Liver (tissue), 9 donors: ENCODE measurements at regions not wholly inside any gene's neighbourhood (a gene's known extent, or its start where the extent isn't known, plus 50 kb on each side); places are given as distances from the start of the nearest gene placed in this dataset. TPM values are rescaled to one million over a fixed set of nuclear protein-coding genes. Genes with fewer than 3 reads are reported as not detected.
A peak's percentile ranks its signal among the peaks of the same experiment; 100 is the strongest.
"Not testable (repeated sequence)": the region's sequence is repeated elsewhere in the genome, so short reads cannot be mapped to it uniquely, and the experiment has no call there.

ENCODE experiments used
- DNase-seq: peaks from one replicate; pipeline ENCODE4 v3.0.0-alpha.2; 2017; ENCODE audit warnings: low spot score
- H3K27ac ChIP-seq, 2 donors: one replicate each; pipeline ENCODE4 v1.7.0; 2013; ENCODE audit warnings: inconsistent platforms in 2 of 2, low read length in 2 of 2, control low read depth in 1 of 2, low read depth in 1 of 2, mild to moderate bottlenecking in 1 of 2
- H3K27me3 ChIP-seq, 4 donors: one replicate each; pipeline versions ENCODE4 v1.6.1 to v1.7.0; 2013; ENCODE audit warnings: low read length in 3 of 4, inconsistent platforms in 1 of 4, mild to moderate bottlenecking in 1 of 4, moderate library complexity in 1 of 4; ENCODE audit not compliant: control insufficient read depth in 4 of 4, insufficient read depth in 4 of 4
- H3K36me3 ChIP-seq, 4 donors: one replicate each; pipeline versions ENCODE4 v1.6.1 to v1.7.0; 2013; ENCODE audit warnings: low read length in 3 of 4, mild to moderate bottlenecking in 3 of 4, low read depth in 1 of 4, moderate library complexity in 1 of 4; ENCODE audit not compliant: control insufficient read depth in 4 of 4, insufficient read depth in 3 of 4
- H3K4me1 ChIP-seq, 4 donors: one replicate each; pipeline versions ENCODE4 v1.6.1 to v1.7.0; 2013; ENCODE audit warnings: low read length in 3 of 4, mild to moderate bottlenecking in 3 of 4, moderate library complexity in 1 of 4; ENCODE audit not compliant: control insufficient read depth in 4 of 4, insufficient read depth in 4 of 4
- H3K4me3 ChIP-seq, 3 donors: one replicate each; pipeline versions ENCODE4 v1.6.1 to v1.7.0; 2013; ENCODE audit warnings: low read length in 3 of 3, control low read depth in 1 of 3, low read depth in 1 of 3, mild to moderate bottlenecking in 1 of 3
- H3K9ac ChIP-seq, 2 donors: one replicate each; pipeline ENCODE4 v1.7.0; 2013; ENCODE audit warnings: low read length in 2 of 2, mild to moderate bottlenecking in 2 of 2, moderate library complexity in 2 of 2, control low read depth in 1 of 2, low read depth in 1 of 2
- H3K9me3 ChIP-seq, 4 donors: one replicate each; pipeline versions ENCODE4 v1.6.1 to v1.7.0; 2013; ENCODE audit warnings: low read length in 3 of 4; ENCODE audit not compliant: control insufficient read depth in 4 of 4
- EGR1 ChIP-seq, 2 donors: IDR thresholded peaks; 2 replicates each; pipeline ENCODE4 v1.6.1; 2016 to 2018; ENCODE audit warnings: antibody characterized with exemption in 2 of 2, low read depth in 2 of 2
- FOXA2 ChIP-seq: IDR thresholded peaks from 2 replicates; pipeline ENCODE4 v1.6.1; 2016; ENCODE audit warnings: antibody characterized with exemption
- GABPA ChIP-seq, 2 donors: IDR thresholded peaks in 1 of 2; conservative IDR thresholded peaks in 1 of 2; 2 replicates each; pipeline ENCODE4 v1.6.1; 2016; ENCODE audit warnings: antibody characterized with exemption in 2 of 2, mild to moderate bottlenecking in 1 of 2, moderate library complexity in 1 of 2
- HNF4G ChIP-seq: IDR thresholded peaks from 2 replicates; pipeline ENCODE4 v1.6.1; 2016; ENCODE audit warnings: antibody characterized with exemption
- JUND ChIP-seq, 2 donors: IDR thresholded peaks; 2 replicates each; pipeline ENCODE4 v1.6.1; 2016; ENCODE audit warnings: antibody characterized with exemption in 2 of 2
- MAX ChIP-seq: IDR thresholded peaks from 2 replicates; pipeline ENCODE4 v1.6.1; 2016; ENCODE audit warnings: antibody characterized with exemption
- NR2F2 ChIP-seq: IDR thresholded peaks from 2 replicates; pipeline ENCODE4 v1.6.1; 2016; ENCODE audit warnings: antibody characterized with exemption
- RAD21 ChIP-seq, 2 donors: IDR thresholded peaks; 2 replicates each; pipeline ENCODE4 v1.6.1; 2016; ENCODE audit warnings: antibody characterized with exemption in 2 of 2, mild to moderate bottlenecking in 2 of 2
- TAF1 ChIP-seq: conservative IDR thresholded peaks from 2 replicates; pipeline ENCODE4 v1.6.1; 2016; ENCODE audit warnings: antibody characterized with exemption, mild to moderate bottlenecking
- WGBS: extraction: QIAGEN DNeasy Blood & Tissue Kit; methylation state at CpG from one replicate; pipeline ENCODE4 v1.1.7; 2013; 5-methylcytosine and 5-hydroxymethylcytosine counted together
- small RNA-seq: library from RNA; depleted of rRNA; stranded (forward); fragments of <200 nt; gene quantifications from one replicate; pipeline ENCODE3, GENCODE V24; 2014
- TF ChIP-seq, protein P1 (sequence below): fragments of 150-350 bp; IDR thresholded peaks from 2 replicates; pipeline ENCODE4 v1.5.1; 2017; ENCODE audit warnings: improper control_type of control experiment, low read depth, low read length; ENCODE audit not compliant: missing input control
- donor health status: healthy.
- donor health status: healthy.
- donor health status: healthy.
- donor health status: healthy.
- donor health status: healthy.

- H3K27ac ChIP-seq: peak overlapping the region; percentile 76 to 84
- peak; percentile 84 for DNase-seq
- H3K4me3 ChIP-seq: peak overlapping the region; percentile 63 to 96 (median 81)
- H3K27me3 ChIP-seq: peaks cover 0 to 8% (median 2%) of the 10 kb centered on the region in 4 donors
- under 1% methylated on average over 43 of the region's 43 CpGs for WGBS
- H3K36me3 ChIP-seq: no peaks in the 10 kb centered on the region
- H3K9me3 ChIP-seq: no peaks in the 10 kb centered on the region
- peaks cover 0 to 14% (median 11%) of the 10 kb centered on the region in 4 donors for H3K4me1 ChIP-seq
- TF ChIP-seq FOXA2 (no peak), TAF1 (no peak), JUND (IDR thresholded peaks at IDR 0.05) (no peak), GABPA (IDR thresholded peaks at IDR 0.05 in 1 of 2, conservative IDR thresholded peaks at IDR 0.05 in 1 of 2) (no peak), MAX (no peak), RAD21 (IDR thresholded peaks at IDR 0.05) (peak; percentile 28 to 66)
- TF ChIP-seq, protein P1, sequence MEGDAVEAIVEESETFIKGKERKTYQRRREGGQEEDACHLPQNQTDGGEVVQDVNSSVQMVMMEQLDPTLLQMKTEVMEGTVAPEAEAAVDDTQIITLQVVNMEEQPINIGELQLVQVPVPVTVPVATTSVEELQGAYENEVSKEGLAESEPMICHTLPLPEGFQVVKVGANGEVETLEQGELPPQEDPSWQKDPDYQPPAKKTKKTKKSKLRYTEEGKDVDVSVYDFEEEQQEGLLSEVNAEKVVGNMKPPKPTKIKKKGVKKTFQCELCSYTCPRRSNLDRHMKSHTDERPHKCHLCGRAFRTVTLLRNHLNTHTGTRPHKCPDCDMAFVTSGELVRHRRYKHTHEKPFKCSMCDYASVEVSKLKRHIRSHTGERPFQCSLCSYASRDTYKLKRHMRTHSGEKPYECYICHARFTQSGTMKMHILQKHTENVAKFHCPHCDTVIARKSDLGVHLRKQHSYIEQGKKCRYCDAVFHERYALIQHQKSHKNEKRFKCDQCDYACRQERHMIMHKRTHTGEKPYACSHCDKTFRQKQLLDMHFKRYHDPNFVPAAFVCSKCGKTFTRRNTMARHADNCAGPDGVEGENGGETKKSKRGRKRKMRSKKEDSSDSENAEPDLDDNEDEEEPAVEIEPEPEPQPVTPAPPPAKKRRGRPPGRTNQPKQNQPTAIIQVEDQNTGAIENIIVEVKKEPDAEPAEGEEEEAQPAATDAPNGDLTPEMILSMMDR: peak; percentile 42
- H3K9ac ChIP-seq: peak overlapping the region; percentile 79 to 85
Observed at GRCh38 chr6:28838634-28839442, 84.9 kb downstream of the TRIM27 start.

GRCh38 chr6:28839443-28840120 lies 84.2 kb downstream of the TRIM27 start:
- TF ChIP-seq NR2F2: no peak
- no peak for TF ChIP-seq TAF1
- no peak for TF ChIP-seq EGR1 (IDR thresholded peaks at IDR 0.05; ENCODE audit: low read depth in 2 of 2)
- TF ChIP-seq HNF4G: no peak
- TF ChIP-seq RAD21 (IDR thresholded peaks at IDR 0.05): no peak
- TF ChIP-seq FOXA2: no peak
- TF ChIP-seq JUND (IDR thresholded peaks at IDR 0.05): no peak
- Histone ChIP-seq H3K4me3 (peak overlapping the region; percentile 63 to 96 (median 81)), H3K9me3 (no peaks in the 10 kb centered on the region), H3K4me1 (peaks cover 0 to 14% (median 11%) of the 10 kb centered on the region in 4 donors), H3K27me3 (peaks cover 0 to 4% (median 2%) of the 10 kb centered on the region in 4 donors), H3K36me3 (no peaks in the 10 kb centered on the region), H3K27ac (no peak overlapping the region), H3K9ac (no peak overlapping the region)
- 19% methylated on average over 9 of the region's 9 CpGs for WGBS
- DNase-seq: no peak

DNA sequence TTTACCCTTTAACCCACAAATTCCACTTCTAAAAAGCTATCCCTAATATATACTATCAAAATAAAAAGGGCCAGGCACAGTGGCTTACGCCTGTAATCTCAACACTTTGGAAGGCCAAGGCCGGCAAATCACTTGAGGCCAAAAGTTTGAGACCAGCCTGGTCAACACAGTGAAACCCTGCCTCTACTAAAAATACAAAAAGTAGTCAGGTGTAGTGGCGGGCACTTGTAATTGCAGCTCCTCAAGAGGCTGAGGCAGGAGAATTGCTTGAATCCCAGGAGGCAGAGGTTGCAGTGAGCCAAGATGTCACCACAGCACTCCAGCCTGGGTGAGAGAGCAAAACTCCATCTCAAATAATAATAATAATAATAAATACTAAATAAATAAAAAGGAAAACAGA lies 82.5 kb downstream of the TRIM27 start:
- Histone ChIP-seq H3K4me1 (peaks cover 0 to 14% (median 11%) of the 10 kb centered on the region in 4 donors), H3K36me3 (no peaks in the 10 kb centered on the region), H3K9ac (no peak overlapping the region), H3K9me3 (no peaks in the 10 kb centered on the region), H3K27me3 (peaks cover 0 to 4% (median 2%) of the 10 kb centered on the region in 4 donors), H3K27ac (no peak overlapping the region), H3K4me3 (no peak overlapping the region)
- DNase-seq: no peak
- TF ChIP-seq JUND (IDR thresholded peaks at IDR 0.05): no peak
- 66% methylated on average over 3 of the region's 3 CpGs for WGBS

DNA sequence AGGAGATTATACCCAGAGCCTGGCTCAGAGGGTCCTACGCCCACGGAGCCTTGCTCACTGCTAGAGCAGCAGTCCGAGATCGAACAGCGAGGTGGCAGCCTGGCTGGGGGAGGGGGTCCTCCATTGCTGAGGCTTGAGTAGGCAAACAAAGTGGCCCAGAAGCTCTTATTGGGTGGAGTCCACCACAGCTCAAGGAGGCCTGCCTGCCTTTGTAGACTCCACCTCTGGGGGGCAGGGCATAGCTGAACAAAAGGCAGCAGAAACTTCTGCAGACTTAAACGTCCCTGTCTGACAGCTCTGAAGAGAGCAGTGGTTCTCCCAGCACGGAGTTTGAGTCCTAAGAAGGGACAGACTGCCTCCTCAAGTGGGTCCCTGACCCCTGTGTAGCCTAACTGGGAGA lies 75.0 kb downstream of the TRIM27 start:
- not testable (repeated sequence) for H3K9ac ChIP-seq, H3K9me3 ChIP-seq, H3K27me3 ChIP-seq, H3K4me1 ChIP-seq, H3K36me3 ChIP-seq, H3K4me3 ChIP-seq, DNase-seq, H3K27ac ChIP-seq
- 66% methylated on average over 7 of the region's 7 CpGs for WGBS

Small RNA genes in the stretch of these regions (small RNA-seq; reads per million reads assigned to genes)
- not detected for gene AL121932.1
